ENCODE measurements at regions not wholly inside any gene's neighbourhood (a gene's known extent, or its start where the extent isn't known, plus 50 kb on each side); places are given as distances from the start of the nearest gene placed in this dataset.

GRCh38 chr6:53727748-53728147 lies 62.2 kb upstream of the KLHL31 start:
- Histone ChIP-seq H3K36me3 (replicated peaks in 1 of 2; ENCODE audit: insufficient read depth in 1 of 2, low read depth in 2 of 2) (no peaks in the 10 kb centered on the region), H3K27ac (no peak overlapping the region), H3K27me3 (no peaks in the 10 kb centered on the region), H3K4me3 (no peak overlapping the region), H3K4me1 (peaks cover 11% of the 10 kb centered on the region), H3K9me3 (no peaks in the 10 kb centered on the region)
- no peak for ATAC-seq
- DNase-seq = no peak
- no peak for TF ChIP-seq CTCF (IDR thresholded peaks at IDR 0.05)
- no peak for TF ChIP-seq POLR2A (IDR thresholded peaks at IDR 0.05)
- 69 to 74% methylated on average over 5 of the region's 5 CpGs for WGBS, 2 donors
- intact Hi-C loops (cut with DNase I) = loop anchor here (10.0 kb wide), 1 partner anchor 233 kb away; no protein-coding TSS in a partner anchor

GRCh38 chr6:53725791-53726575 lies 60.4 kb upstream of the KLHL31 start:
- H3K27ac ChIP-seq = no peak overlapping the region
- TF ChIP-seq CTCF (IDR thresholded peaks at IDR 0.05) (peak; percentile 87 to 97 (median 92)), POLR2A (IDR thresholded peaks at IDR 0.05) (no peak)
- ATAC-seq (peak; percentile 87), DNase-seq (peak; percentile 81 to 86 (median 82))
- no peak overlapping the region for H3K4me3 ChIP-seq
- no peaks in the 10 kb centered on the region for H3K9me3 ChIP-seq
- H3K36me3 ChIP-seq (replicated peaks in 1 of 2; ENCODE audit: insufficient read depth in 1 of 2, low read depth in 2 of 2) = no peaks in the 10 kb centered on the region
- H3K27me3 ChIP-seq = no peaks in the 10 kb centered on the region
- intact Hi-C loops (cut with DNase I) = loop anchor here (10.0 kb wide), 1 partner anchor 231 kb away; no protein-coding TSS in a partner anchor
- WGBS, 2 donors = 34 to 39% methylated on average over 18 of the region's 18 CpGs
- peaks cover 11% of the 10 kb centered on the region for H3K4me1 ChIP-seq

- no peaks in the 10 kb centered on the region for H3K9me3 ChIP-seq
- no peak for TF ChIP-seq POLR2A (IDR thresholded peaks at IDR 0.05)
- TF ChIP-seq CTCF (IDR thresholded peaks at IDR 0.05) = no peak
- intact Hi-C loops (cut with DNase I) = loop anchor here (10.0 kb wide), 1 partner anchor 230 kb away; no protein-coding TSS in a partner anchor
- no peak for DNase-seq
- H3K27ac ChIP-seq = no peak overlapping the region
- no peak for ATAC-seq
- H3K4me1 ChIP-seq = peaks cover 11% of the 10 kb centered on the region
- H3K36me3 ChIP-seq (replicated peaks in 1 of 2; ENCODE audit: insufficient read depth in 1 of 2, low read depth in 2 of 2) = no peaks in the 10 kb centered on the region
- H3K4me3 ChIP-seq = no peak overlapping the region
- 67 to 76% methylated on average over 1 of the region's 1 CpG for WGBS, 2 donors
- no peaks in the 10 kb centered on the region for H3K27me3 ChIP-seq
These were observed 58.9 kb upstream of the KLHL31 start for GRCh38 chr6:53724501-53724900.

GRCh38 chr6:53723331-53723730 lies 57.8 kb upstream of the KLHL31 start:
- no peaks in the 10 kb centered on the region for H3K27me3 ChIP-seq
- intact Hi-C loops (cut with DNase I) = loop anchor here (10.0 kb wide), 1 partner anchor 229 kb away; no protein-coding TSS in a partner anchor
- TF ChIP-seq POLR2A (IDR thresholded peaks at IDR 0.05) (no peak), CTCF (IDR thresholded peaks at IDR 0.05) (no peak)
- ATAC-seq (no peak), DNase-seq (no peak)
- WGBS, 2 donors = 90 to 100% methylated on average over 1 of the region's 1 CpG
- H3K4me3 ChIP-seq = no peak overlapping the region
- H3K36me3 ChIP-seq (replicated peaks in 1 of 2; ENCODE audit: insufficient read depth in 1 of 2, low read depth in 2 of 2) = no peaks in the 10 kb centered on the region
- H3K4me1 ChIP-seq = peaks cover 8% of the 10 kb centered on the region
- H3K27ac ChIP-seq = peak overlapping the region in 2 of 4 donors; percentile 11 to 37
- H3K9me3 ChIP-seq = no peaks in the 10 kb centered on the region
